Lung (tissue), 11 donors: ENCODE measurements at regions not wholly inside any gene's neighbourhood (a gene's known extent, or its start where the extent isn't known, plus 50 kb on each side); places are given as distances from the start of the nearest gene placed in this dataset.

ENCODE experiments used
- ATAC-seq: fragments of 200-7000 bp; cut with Tn5 transposase; one replicate; pipeline ENCODE4 v1.9.1; 2020; ENCODE audit warnings: moderate number of reproducible peaks; ENCODE audit not compliant: insufficient read depth, low FRiP score
- DNase-seq, 3 donors: peaks; one replicate each; pipeline ENCODE4 v3.0.0-alpha.2; 2013 to 2017
- H3K27ac ChIP-seq, 2 donors: one replicate each; pipeline ENCODE4 v1.5.1; 2013; ENCODE audit warnings: mild to moderate bottlenecking in 2 of 2, moderate library complexity in 2 of 2, control low read depth in 1 of 2, inconsistent platforms in 1 of 2, low read depth in 1 of 2, low read length in 1 of 2
- H3K27me3 ChIP-seq, 3 donors: one replicate each; pipeline ENCODE4 v1.5.1; 2013; ENCODE audit warnings: low read length in 2 of 3; ENCODE audit not compliant: control insufficient read depth in 3 of 3, insufficient read depth in 3 of 3
- H3K36me3 ChIP-seq, 4 donors: one replicate each; pipeline ENCODE4 v1.5.1; 2013; ENCODE audit warnings: low read length in 4 of 4, mild to moderate bottlenecking in 1 of 4, moderate library complexity in 1 of 4; ENCODE audit not compliant: control insufficient read depth in 4 of 4, insufficient read depth in 4 of 4
- H3K4me1 ChIP-seq, 5 donors: one replicate each; pipeline ENCODE4 v1.5.1; 2013; ENCODE audit warnings: low read length in 5 of 5, mild to moderate bottlenecking in 2 of 5, moderate library complexity in 1 of 5; ENCODE audit not compliant: control insufficient read depth in 5 of 5, insufficient read depth in 5 of 5
- H3K4me3 ChIP-seq: one replicate; pipeline ENCODE4 v1.5.1; 2013; ENCODE audit warnings: mild to moderate bottlenecking, control low read depth, moderate library complexity
- H3K9ac ChIP-seq, 2 donors: one replicate each; pipeline ENCODE4 v1.5.1; 2013; ENCODE audit warnings: low read length in 2 of 2, control low read depth in 1 of 2; ENCODE audit not compliant: insufficient read depth in 1 of 2
- H3K9me3 ChIP-seq, 4 donors: one replicate each; pipeline ENCODE4 v1.5.1; 2013; ENCODE audit warnings: low read length in 3 of 4, mild to moderate bottlenecking in 1 of 4, moderate library complexity in 1 of 4; ENCODE audit not compliant: control insufficient read depth in 4 of 4, insufficient read depth in 3 of 4
- WGBS, 2 donors: extraction: QIAGEN DNeasy Blood & Tissue Kit; methylation state at CpG; one replicate each; pipeline ENCODE4 v1.1.7; 2013; 5-methylcytosine and 5-hydroxymethylcytosine counted together
- TF ChIP-seq, protein P1 (sequence below): IDR thresholded peaks from 2 replicates; pipeline ENCODE4 v1.5.1; 2012; ENCODE audit warnings: mild to moderate bottlenecking; ENCODE audit errors: control extremely low read depth, extremely low read depth
- donor health status: control.
- donor health status: control.
- donor health status: Bipolar disorder and iron deficiency.
- donor health status: healthy.
- donor health status: DM: yes; HTN: yes; CAD: no.

DNA sequence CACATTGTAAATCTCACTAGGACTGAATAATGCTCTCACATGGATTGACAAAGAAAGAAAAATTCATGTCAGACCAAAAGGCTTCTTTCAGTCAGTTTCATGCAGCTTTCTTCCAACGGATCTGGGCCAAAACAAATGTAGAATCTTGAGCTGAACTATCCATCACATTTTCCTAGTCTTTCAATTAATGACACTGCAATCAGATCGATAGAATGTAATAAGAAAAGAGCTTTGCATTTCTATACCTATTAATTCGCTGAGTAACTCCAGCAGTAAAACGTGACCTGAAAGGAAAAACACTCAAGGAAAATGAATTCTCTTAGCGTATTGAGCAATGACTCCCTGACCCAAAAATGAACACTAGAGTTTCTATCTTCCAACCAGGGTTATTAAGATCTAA, 194.8 kb upstream of the BLID start:
- Histone ChIP-seq H3K36me3 (no peaks in the 10 kb centered on the region), H3K9me3 (no peaks in the 10 kb centered on the region), H3K27me3 (no peaks in the 10 kb centered on the region), H3K4me3 (no peak overlapping the region), H3K27ac (no peak overlapping the region), H3K9ac (no peak overlapping the region), H3K4me1 (peaks cover 0 to 30% (median 3%) of the 10 kb centered on the region in 5 donors)
- WGBS, 2 donors, result 68 to 76% methylated on average over 5 of the region's 5 CpGs
- ATAC-seq (no peak), DNase-seq (no peak)
- TF ChIP-seq, protein P1, sequence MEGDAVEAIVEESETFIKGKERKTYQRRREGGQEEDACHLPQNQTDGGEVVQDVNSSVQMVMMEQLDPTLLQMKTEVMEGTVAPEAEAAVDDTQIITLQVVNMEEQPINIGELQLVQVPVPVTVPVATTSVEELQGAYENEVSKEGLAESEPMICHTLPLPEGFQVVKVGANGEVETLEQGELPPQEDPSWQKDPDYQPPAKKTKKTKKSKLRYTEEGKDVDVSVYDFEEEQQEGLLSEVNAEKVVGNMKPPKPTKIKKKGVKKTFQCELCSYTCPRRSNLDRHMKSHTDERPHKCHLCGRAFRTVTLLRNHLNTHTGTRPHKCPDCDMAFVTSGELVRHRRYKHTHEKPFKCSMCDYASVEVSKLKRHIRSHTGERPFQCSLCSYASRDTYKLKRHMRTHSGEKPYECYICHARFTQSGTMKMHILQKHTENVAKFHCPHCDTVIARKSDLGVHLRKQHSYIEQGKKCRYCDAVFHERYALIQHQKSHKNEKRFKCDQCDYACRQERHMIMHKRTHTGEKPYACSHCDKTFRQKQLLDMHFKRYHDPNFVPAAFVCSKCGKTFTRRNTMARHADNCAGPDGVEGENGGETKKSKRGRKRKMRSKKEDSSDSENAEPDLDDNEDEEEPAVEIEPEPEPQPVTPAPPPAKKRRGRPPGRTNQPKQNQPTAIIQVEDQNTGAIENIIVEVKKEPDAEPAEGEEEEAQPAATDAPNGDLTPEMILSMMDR, result no peak

DNA sequence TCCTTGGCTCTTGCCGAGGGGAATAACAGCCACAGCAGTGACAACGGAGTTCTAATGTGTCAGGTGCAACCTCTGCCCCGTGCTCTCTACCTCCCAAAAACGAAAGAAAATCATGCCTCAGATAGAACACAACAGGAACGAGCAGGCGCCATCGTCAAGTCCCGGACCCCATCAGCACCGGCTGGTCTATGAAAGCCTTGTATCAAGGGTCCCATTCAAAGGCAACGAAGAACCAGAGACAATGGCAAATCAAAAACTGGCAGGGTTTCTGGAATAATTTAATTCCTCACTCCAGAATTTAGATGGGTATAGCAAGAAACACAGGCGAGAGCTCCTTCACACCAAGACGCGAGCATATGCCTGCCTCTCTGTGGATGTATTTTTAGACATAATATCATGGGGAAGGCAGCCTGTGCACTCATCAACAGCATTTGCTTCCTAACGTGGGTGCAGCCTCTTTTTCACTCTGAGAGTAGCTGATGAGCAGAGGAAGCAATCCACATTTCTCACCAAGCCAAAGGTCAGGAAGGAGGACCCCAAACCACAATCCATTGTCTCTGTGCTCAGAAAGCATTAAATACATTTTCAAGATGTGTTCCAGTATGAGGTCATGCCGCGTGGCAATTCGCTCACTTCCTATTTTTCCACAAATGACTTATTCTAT, 193.4 kb upstream of the BLID start:
- H3K4me3 ChIP-seq, result no peak overlapping the region
- whole genome bisulfite sequencing, 2 donors, result 72 to 81% methylated on average over 17 of the region's 17 CpGs
- no peak for ATAC-seq

DNA sequence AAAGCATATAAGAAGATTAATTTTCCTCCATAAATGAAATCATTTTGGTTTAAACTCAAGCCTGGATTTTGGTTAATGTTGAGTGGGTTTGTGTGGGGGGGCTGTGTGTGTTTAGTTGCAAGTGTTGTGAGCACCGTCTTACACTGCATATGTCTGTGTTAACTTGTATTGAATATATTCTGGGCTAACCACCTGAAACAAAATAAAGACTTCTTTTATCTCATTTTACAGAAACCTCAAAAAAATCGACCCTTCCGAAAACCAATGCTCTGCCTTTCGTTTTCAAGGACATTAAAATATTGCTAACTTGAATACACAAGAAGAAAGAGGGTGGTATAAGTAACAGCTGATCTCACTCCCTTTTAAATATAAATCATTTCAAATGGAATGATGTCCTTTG, 192.2 kb upstream of the BLID start:
- H3K9me3 ChIP-seq, result no peaks in the 10 kb centered on the region
- DNase-seq (no peak), ATAC-seq (no peak)
- no peak overlapping the region for H3K9ac ChIP-seq
- WGBS, 2 donors, result 86 to 96% methylated on average over 4 of the region's 4 CpGs
- H3K4me1 ChIP-seq, result peaks cover 0 to 35% (median 5%) of the 10 kb centered on the region in 5 donors
- H3K27me3 ChIP-seq, result no peaks in the 10 kb centered on the region
- no peaks in the 10 kb centered on the region for H3K36me3 ChIP-seq
- no peak overlapping the region for H3K4me3 ChIP-seq
- TF ChIP-seq, protein P1, result no peak
- no peak overlapping the region for H3K27ac ChIP-seq

More for the DNA sequence above, 193.4 kb upstream of the BLID start:
- TF ChIP-seq, protein P1, result no peak
- H3K27me3 ChIP-seq, result no peaks in the 10 kb centered on the region
- H3K9ac ChIP-seq, result no peak overlapping the region
- DNase-seq, result no peak
- H3K36me3 ChIP-seq, result no peaks in the 10 kb centered on the region
- H3K4me1 ChIP-seq, result peaks cover 0 to 35% (median 5%) of the 10 kb centered on the region in 5 donors
- H3K27ac ChIP-seq, result no peak overlapping the region
- no peaks in the 10 kb centered on the region for H3K9me3 ChIP-seq
